Astrocyte (in vitro differentiated cells and primary cell): ENCODE measurements at regions not wholly inside any gene's neighbourhood (a gene's known extent, or its start where the extent isn't known, plus 50 kb on each side); places are given as distances from the start of the nearest gene placed in this dataset.

Source experiments
- DNase-seq: peaks from one replicate; pipeline ENCODE4 v3.0.0-alpha.2; 2010; ENCODE audit warnings: low read depth
- FAIRE-seq: peaks from 2 replicates; lab custom pipeline; 2011; peaks lifted over from hg19 to GRCh38; lab: Jason Lieb, UNC
- H2AFZ ChIP-seq: 2 replicates; pipeline ENCODE4 v1.6.0; 2012; ENCODE audit warnings: low read depth, low read length, inconsistent platforms
- H3K27ac ChIP-seq: 2 replicates; pipeline ENCODE4 v1.5.1; 2011; ENCODE audit warnings: low read depth, low read length, inconsistent platforms
- H3K27me3 ChIP-seq: 2 replicates; pipeline ENCODE4 v1.6.0; 2011; ENCODE audit warnings: low read length, inconsistent platforms; ENCODE audit not compliant: insufficient read depth
- H3K36me3 ChIP-seq: 2 replicates; pipeline ENCODE4 v1.5.1; 2011; ENCODE audit warnings: low read length, inconsistent platforms; ENCODE audit not compliant: insufficient read depth
- H3K4me1 ChIP-seq: 2 replicates; pipeline ENCODE4 v1.5.1; 2011; ENCODE audit warnings: low read length, inconsistent platforms; ENCODE audit not compliant: insufficient read depth
- H3K4me2 ChIP-seq: 2 replicates; pipeline ENCODE4 v1.6.0; 2012; ENCODE audit warnings: low read length, inconsistent platforms
- H3K4me3 ChIP-seq: 2 replicates; pipeline ENCODE4 v1.5.1; 2011; ENCODE audit warnings: low read depth, mild to moderate bottlenecking, low read length, inconsistent platforms; ENCODE audit not compliant: insufficient read depth
- H3K79me2 ChIP-seq: 2 replicates; pipeline ENCODE4 v1.6.0; 2012; ENCODE audit warnings: mild to moderate bottlenecking, low read length, inconsistent platforms; ENCODE audit not compliant: insufficient read depth
- H3K9ac ChIP-seq: 2 replicates; pipeline ENCODE4 v1.6.0; 2012; ENCODE audit warnings: mild to moderate bottlenecking, low read length, inconsistent platforms
- H3K9me3 ChIP-seq: 2 replicates; pipeline ENCODE4 v1.5.1; 2012; ENCODE audit warnings: low read depth, mild to moderate bottlenecking, low read length, inconsistent platforms; ENCODE audit not compliant: insufficient read depth
- H4K20me1 ChIP-seq: 2 replicates; pipeline ENCODE4 v1.6.0; 2012; ENCODE audit warnings: low read length, inconsistent platforms; ENCODE audit not compliant: insufficient read depth
- H3K27ac Mint-ChIP-seq: one replicate; pipeline ENCODE4 v1.8.0; 2021; ENCODE audit warnings: mild to moderate bottlenecking, mixed read lengths; ENCODE audit not compliant: unreplicated experiment
- H3K27me3 Mint-ChIP-seq: one replicate; pipeline ENCODE4 v1.8.0; 2021; ENCODE audit warnings: low read depth, mixed read lengths; ENCODE audit not compliant: unreplicated experiment
- H3K36me3 Mint-ChIP-seq: one replicate; pipeline ENCODE4 v1.8.0; 2021; ENCODE audit warnings: low read depth, mixed read lengths; ENCODE audit not compliant: unreplicated experiment
- H3K4me1 Mint-ChIP-seq: one replicate; pipeline ENCODE4 v1.8.0; 2021; ENCODE audit warnings: low read depth, mixed read lengths; ENCODE audit not compliant: unreplicated experiment
- H3K4me3 Mint-ChIP-seq: one replicate; pipeline ENCODE4 v1.8.0; 2021; ENCODE audit warnings: mild to moderate bottlenecking, moderate library complexity, mixed read lengths; ENCODE audit not compliant: unreplicated experiment
- H3K9me3 Mint-ChIP-seq: one replicate; pipeline ENCODE4 v1.8.0; 2021; ENCODE audit warnings: mild to moderate bottlenecking, mixed read lengths; ENCODE audit not compliant: unreplicated experiment
- EZH2 ChIP-seq: IDR thresholded peaks from 2 replicates; pipeline ENCODE4 v1.6.1; 2012; ENCODE audit warnings: mild to moderate bottlenecking, low read length, inconsistent platforms; ENCODE audit not compliant: insufficient read depth
- TF ChIP-seq, protein P1 (sequence below): IDR thresholded peaks from 2 replicates; pipeline ENCODE4 v1.5.1; 2011; ENCODE audit warnings: low read depth, mild to moderate bottlenecking, inconsistent platforms, low read length, moderate library complexity; ENCODE audit not compliant: insufficient read depth

DNA sequence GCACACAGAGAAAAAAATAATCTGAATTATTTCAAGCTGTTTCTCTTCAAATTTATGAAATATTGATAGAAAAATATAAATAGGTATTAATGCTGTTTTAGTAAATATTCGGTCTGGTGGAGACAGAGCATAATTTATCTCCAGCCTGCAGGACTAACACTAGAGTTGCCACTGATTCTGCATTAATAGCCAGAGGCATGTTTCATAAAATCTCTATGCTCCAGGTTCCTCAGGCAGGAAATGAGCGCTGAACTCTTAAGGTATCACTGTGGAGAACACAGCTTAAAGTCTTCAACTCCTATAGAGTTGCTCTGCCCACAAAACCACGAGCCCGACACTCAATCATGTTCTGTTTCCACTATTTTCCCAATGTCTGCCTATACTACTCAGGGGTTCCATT lies 470.0 kb upstream of the TMPO start:
- TF ChIP-seq, protein P1, sequence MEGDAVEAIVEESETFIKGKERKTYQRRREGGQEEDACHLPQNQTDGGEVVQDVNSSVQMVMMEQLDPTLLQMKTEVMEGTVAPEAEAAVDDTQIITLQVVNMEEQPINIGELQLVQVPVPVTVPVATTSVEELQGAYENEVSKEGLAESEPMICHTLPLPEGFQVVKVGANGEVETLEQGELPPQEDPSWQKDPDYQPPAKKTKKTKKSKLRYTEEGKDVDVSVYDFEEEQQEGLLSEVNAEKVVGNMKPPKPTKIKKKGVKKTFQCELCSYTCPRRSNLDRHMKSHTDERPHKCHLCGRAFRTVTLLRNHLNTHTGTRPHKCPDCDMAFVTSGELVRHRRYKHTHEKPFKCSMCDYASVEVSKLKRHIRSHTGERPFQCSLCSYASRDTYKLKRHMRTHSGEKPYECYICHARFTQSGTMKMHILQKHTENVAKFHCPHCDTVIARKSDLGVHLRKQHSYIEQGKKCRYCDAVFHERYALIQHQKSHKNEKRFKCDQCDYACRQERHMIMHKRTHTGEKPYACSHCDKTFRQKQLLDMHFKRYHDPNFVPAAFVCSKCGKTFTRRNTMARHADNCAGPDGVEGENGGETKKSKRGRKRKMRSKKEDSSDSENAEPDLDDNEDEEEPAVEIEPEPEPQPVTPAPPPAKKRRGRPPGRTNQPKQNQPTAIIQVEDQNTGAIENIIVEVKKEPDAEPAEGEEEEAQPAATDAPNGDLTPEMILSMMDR = no peak
- no peak for TF ChIP-seq EZH2
- FAIRE-seq (no peak), DNase-seq (no peak)
- Histone ChIP-seq H3K9ac (no peak overlapping the region), H3K4me2 (no peak overlapping the region), H3K4me1 (no peaks in the 10 kb centered on the region), H2AFZ (no peak overlapping the region), H3K36me3 (no peaks in the 10 kb centered on the region), H3K9me3 (no peaks in the 10 kb centered on the region), H4K20me1 (no peaks in the 10 kb centered on the region), H3K27ac (no peak overlapping the region), H3K27me3 (no peaks in the 10 kb centered on the region), H3K79me2 (no peaks in the 10 kb centered on the region), H3K4me3 (no peak overlapping the region)
- no peaks in the 10 kb centered on the region for H3K27me3 Mint-ChIP-seq
- H3K27ac Mint-ChIP-seq = no peak overlapping the region
- H3K9me3 Mint-ChIP-seq = peaks cover 2% of the 10 kb centered on the region
- H3K4me3 Mint-ChIP-seq = no peak overlapping the region
- H3K36me3 Mint-ChIP-seq = no peaks in the 10 kb centered on the region
- H3K4me1 Mint-ChIP-seq = no peaks in the 10 kb centered on the region

GRCh38 chr12:98048326-98048725 lies 467.1 kb upstream of the TMPO start:
- Histone ChIP-seq H3K79me2 (no peaks in the 10 kb centered on the region), H3K4me1 (no peaks in the 10 kb centered on the region), H3K36me3 (no peaks in the 10 kb centered on the region), H3K27me3 (no peaks in the 10 kb centered on the region), H3K4me3 (no peak overlapping the region), H3K27ac (no peak overlapping the region), H3K9ac (no peak overlapping the region), H4K20me1 (no peaks in the 10 kb centered on the region), H3K9me3 (no peaks in the 10 kb centered on the region), H3K4me2 (no peak overlapping the region), H2AFZ (no peak overlapping the region)
- TF ChIP-seq, protein P1 = no peak
- no peak for TF ChIP-seq EZH2
- no peak for DNase-seq
- H3K9me3 Mint-ChIP-seq = peaks cover 2% of the 10 kb centered on the region
- no peak overlapping the region for H3K4me3 Mint-ChIP-seq
- H3K4me1 Mint-ChIP-seq = no peaks in the 10 kb centered on the region
- H3K27ac Mint-ChIP-seq = no peak overlapping the region
- no peaks in the 10 kb centered on the region for H3K36me3 Mint-ChIP-seq
- H3K27me3 Mint-ChIP-seq = peaks cover 6% of the 10 kb centered on the region
- no peak for FAIRE-seq

DNA sequence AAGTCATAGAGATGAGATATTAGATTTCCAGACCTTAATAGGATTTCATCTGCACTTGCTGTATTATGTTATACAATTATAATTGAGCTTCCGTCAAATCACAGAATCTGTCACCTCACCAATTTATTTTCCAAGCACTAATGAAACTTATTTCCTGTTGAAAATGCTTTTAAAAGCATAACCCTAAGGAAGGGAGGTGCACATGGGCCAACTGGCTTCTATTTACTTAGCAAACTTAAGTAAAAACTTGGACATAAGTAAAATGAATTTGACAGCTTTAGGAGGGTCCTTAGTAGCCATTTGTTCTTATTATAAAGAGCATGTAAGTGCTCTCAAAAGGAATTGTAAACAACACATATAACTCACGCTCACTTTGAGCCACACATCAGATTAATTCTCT lies 462.2 kb upstream of the TMPO start:
- Histone ChIP-seq H3K4me1 (no peaks in the 10 kb centered on the region), H3K36me3 (no peaks in the 10 kb centered on the region), H2AFZ (no peak overlapping the region), H3K9me3 (no peaks in the 10 kb centered on the region), H3K79me2 (no peaks in the 10 kb centered on the region), H3K4me2 (no peak overlapping the region), H3K27me3 (no peaks in the 10 kb centered on the region), H3K27ac (no peak overlapping the region), H3K9ac (no peak overlapping the region), H3K4me3 (no peak overlapping the region), H4K20me1 (no peaks in the 10 kb centered on the region)
- Mint-ChIP-seq H3K27ac (no peak overlapping the region), H3K4me1 (no peaks in the 10 kb centered on the region), H3K4me3 (no peak overlapping the region), H3K36me3 (no peaks in the 10 kb centered on the region), H3K9me3 (peaks cover 1% of the 10 kb centered on the region), H3K27me3 (peaks cover 6% of the 10 kb centered on the region)
- FAIRE-seq = no peak
- no peak for DNase-seq
- TF ChIP-seq EZH2 = no peak
- TF ChIP-seq, protein P1 = no peak
